ENCODE measurements at regions not wholly inside any gene's neighbourhood (a gene's known extent, or its start where the extent isn't known, plus 50 kb on each side); places are given as distances from the start of the nearest gene placed in this dataset.

DNA sequence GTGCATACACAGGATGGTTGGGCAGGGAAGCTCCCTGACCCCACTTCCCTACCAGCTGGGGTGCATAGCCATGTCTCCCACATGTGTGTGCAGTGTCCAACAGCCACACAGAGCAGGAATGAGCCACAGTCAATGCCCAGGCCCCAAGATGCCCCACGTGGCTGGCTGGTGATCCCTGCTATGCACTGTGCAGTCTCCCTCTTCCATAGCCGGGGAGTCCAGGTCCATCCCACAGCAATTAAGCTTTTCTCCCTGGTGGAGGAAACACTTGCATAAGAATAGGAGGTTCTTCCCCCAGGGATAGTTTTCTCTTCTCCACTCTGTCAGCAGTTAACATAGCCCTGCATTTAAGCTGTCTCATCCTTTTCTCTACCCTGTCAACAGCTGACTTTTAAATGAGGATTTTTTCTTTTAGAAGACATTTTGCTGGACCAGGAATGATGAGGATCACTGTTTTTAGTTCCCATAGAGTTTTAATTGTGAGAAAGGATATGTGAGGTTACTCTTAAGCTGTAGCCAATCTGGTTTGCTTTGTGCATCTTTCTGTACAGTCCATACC, 396.5 kb upstream of the VWC2 start:
- H3K4me3 ChIP-seq, result no peak overlapping the region
- no peaks in the 10 kb centered on the region for H3K4me1 ChIP-seq
- peaks cover 10% of the 10 kb centered on the region for H3K9me3 ChIP-seq
- no peaks in the 10 kb centered on the region for H3K27me3 ChIP-seq (ENCODE audit: low read depth)
- ATAC-seq (no peak), DNase-seq (no peak)
- intact Hi-C loops (cut with DNase I), result no loop called here
- H3K36me3 ChIP-seq, result no peaks in the 10 kb centered on the region
- H3K27ac ChIP-seq, result no peak overlapping the region
- TF ChIP-seq, protein P1, sequence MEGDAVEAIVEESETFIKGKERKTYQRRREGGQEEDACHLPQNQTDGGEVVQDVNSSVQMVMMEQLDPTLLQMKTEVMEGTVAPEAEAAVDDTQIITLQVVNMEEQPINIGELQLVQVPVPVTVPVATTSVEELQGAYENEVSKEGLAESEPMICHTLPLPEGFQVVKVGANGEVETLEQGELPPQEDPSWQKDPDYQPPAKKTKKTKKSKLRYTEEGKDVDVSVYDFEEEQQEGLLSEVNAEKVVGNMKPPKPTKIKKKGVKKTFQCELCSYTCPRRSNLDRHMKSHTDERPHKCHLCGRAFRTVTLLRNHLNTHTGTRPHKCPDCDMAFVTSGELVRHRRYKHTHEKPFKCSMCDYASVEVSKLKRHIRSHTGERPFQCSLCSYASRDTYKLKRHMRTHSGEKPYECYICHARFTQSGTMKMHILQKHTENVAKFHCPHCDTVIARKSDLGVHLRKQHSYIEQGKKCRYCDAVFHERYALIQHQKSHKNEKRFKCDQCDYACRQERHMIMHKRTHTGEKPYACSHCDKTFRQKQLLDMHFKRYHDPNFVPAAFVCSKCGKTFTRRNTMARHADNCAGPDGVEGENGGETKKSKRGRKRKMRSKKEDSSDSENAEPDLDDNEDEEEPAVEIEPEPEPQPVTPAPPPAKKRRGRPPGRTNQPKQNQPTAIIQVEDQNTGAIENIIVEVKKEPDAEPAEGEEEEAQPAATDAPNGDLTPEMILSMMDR (IDR thresholded peaks at IDR 0.05), result no peak

DNA sequence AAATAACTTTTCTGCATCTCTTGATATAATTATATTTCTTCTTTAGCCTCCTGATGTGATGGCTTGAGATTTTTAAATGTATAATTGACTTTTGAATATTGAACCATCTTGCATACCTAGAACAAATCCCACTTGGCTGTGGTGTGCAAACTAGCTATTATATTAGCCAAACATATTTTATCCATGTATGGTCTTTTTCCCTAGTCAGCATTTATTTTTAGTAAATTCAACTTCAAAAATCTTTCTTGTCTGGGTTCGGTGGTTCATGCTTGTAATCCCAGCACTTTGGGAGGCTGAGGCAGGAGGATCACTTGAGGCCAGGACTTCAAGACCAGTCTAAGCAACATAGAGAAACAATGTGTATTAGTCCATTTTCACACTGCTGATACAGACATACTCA, 386.6 kb upstream of the VWC2 start:
- Histone ChIP-seq H3K36me3 (no peaks in the 10 kb centered on the region), H3K4me1 (no peaks in the 10 kb centered on the region), H3K9me3 (no peaks in the 10 kb centered on the region), H3K4me3 (no peak overlapping the region), H3K27ac (no peak overlapping the region), H3K27me3 (ENCODE audit: low read depth) (no peaks in the 10 kb centered on the region)
- intact Hi-C loops (cut with DNase I), result no loop called here
- ATAC-seq, result no peak
- TF ChIP-seq, protein P1 (IDR thresholded peaks at IDR 0.05), result no peak
- DNase-seq, result no peak

DNA sequence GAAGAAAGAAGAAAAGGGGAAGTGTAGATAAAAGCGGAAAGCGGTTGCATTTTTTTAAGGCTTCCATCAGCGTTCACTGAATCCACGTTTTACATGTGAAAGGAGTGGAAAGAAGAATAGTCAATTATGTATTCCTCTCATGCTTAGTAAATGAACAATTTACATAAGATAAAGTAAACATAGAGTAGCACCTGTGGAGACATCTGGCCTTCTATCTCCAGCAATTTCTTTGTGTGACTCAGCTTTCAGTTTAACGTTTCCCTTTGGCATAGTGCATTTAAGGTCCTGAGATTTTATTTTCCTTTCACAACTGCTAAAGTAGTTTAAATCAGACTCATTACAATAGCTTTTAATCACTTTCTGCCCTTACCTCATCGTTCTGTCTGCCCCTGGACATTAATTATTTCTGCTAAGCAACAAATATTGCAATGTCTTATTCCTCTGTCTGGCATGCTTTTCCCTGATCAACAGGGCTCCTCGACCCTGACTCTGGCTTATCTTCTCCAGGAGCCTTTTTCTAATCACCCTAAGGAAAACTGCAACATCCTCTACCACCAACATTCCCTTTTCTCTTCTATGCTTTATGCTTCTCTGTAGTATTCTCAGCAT, 383.5 kb upstream of the VWC2 start:
- Histone ChIP-seq H3K4me1 (no peaks in the 10 kb centered on the region), H3K4me3 (no peak overlapping the region), H3K36me3 (no peaks in the 10 kb centered on the region), H3K27ac (no peak overlapping the region), H3K9me3 (no peaks in the 10 kb centered on the region), H3K27me3 (ENCODE audit: low read depth) (no peaks in the 10 kb centered on the region)
- DNase-seq, result no peak
- intact Hi-C loops (cut with DNase I), result no loop called here
- TF ChIP-seq, protein P1 (IDR thresholded peaks at IDR 0.05), result no peak
- no peak for ATAC-seq

DNA sequence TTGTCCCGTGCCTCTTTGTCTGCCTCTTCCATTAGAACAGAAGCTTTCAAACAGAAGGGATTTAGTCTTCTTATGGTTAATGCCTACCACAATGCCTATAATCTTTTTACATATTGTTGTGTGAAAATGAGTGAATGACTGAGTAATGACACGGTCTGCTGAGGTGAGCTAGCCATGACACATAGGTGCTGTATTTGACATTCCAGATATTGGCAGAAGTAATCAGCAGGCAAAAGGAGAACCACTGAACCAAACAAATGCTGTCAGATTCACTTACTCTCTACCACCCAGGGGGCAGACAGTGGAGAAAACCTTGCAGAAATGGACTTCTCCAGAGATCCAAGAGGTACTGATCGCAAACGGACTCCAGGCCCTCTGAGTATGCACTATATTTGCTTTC, 377.2 kb upstream of the VWC2 start:
- DNase-seq, result no peak
- H3K9me3 ChIP-seq, result no peaks in the 10 kb centered on the region
- no peaks in the 10 kb centered on the region for H3K4me1 ChIP-seq
- H3K36me3 ChIP-seq, result no peaks in the 10 kb centered on the region
- intact Hi-C loops (cut with DNase I), result no loop called here
- no peaks in the 10 kb centered on the region for H3K27me3 ChIP-seq (ENCODE audit: low read depth)
- TF ChIP-seq, protein P1 (IDR thresholded peaks at IDR 0.05), result no peak
- no peak overlapping the region for H3K27ac ChIP-seq
- ATAC-seq, result no peak
- no peak overlapping the region for H3K4me3 ChIP-seq

DNA sequence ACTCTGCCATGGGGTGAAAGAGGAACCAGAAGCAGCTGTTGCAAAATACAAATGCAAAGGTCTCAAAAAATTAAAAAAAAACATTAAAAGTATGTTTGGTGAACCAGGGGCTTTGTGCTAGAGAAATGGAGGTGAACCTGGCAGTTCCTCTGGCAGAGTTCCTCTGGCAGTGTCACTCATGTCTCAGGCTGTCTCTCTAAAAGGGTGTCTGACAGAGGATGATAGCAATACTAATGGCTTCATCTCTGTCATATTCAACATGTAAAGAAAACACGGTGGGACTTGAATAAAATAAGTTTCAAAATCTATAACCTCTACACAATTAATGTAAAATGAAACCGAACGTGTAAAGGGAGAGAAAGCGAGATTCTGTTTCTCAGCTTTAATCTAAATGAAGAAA, 375.7 kb upstream of the VWC2 start:
- intact Hi-C loops (cut with DNase I), result no loop called here

More for the DNA sequence above, 375.7 kb upstream of the VWC2 start:
- Histone ChIP-seq H3K9me3 (no peaks in the 10 kb centered on the region), H3K36me3 (no peaks in the 10 kb centered on the region), H3K4me1 (no peaks in the 10 kb centered on the region), H3K27me3 (ENCODE audit: low read depth) (no peaks in the 10 kb centered on the region), H3K27ac (no peak overlapping the region), H3K4me3 (no peak overlapping the region)
- no peak for ATAC-seq
- TF ChIP-seq, protein P1 (IDR thresholded peaks at IDR 0.05), result no peak
- DNase-seq, result no peak
